Loucy (cell line): ENCODE measurements at regions not wholly inside any gene's neighbourhood (a gene's known extent, or its start where the extent isn't known, plus 50 kb on each side); places are given as distances from the start of the nearest gene placed in this dataset.

Source experiments
- H2AFZ ChIP-seq: fragments of 200-600 bp; sonication (generic); 2 replicates; pipeline ENCODE4 v1.6.0; 2016; ENCODE audit warnings: antibody characterized with exemption, mild to moderate bottlenecking, low read length, moderate library complexity
- H3F3A ChIP-seq: fragments of 200-600 bp; 2 replicates; pipeline ENCODE4 v1.6.0; 2016; ENCODE audit warnings: antibody characterized with exemption, low read depth, mild to moderate bottlenecking
- H3K27me3 ChIP-seq: fragments of 200-600 bp; sonication (generic); 2 replicates; pipeline ENCODE4 v1.6.1; 2014; ENCODE audit warnings: low read length, mild to moderate bottlenecking; ENCODE audit not compliant: insufficient read depth, poor library complexity, severe bottlenecking
- H3K36me3 ChIP-seq: fragments of 200-600 bp; sonication (generic); 2 replicates; pipeline ENCODE4 v1.6.1; 2016; ENCODE audit warnings: low read length; ENCODE audit not compliant: insufficient read depth
- H3K4me1 ChIP-seq: fragments of 200-600 bp; sonication (generic); 2 replicates; pipeline ENCODE4 v1.5.1; 2014; ENCODE audit warnings: low read length, mild to moderate bottlenecking; ENCODE audit not compliant: insufficient read depth, poor library complexity, severe bottlenecking
- H3K4me2 ChIP-seq: fragments of 200-600 bp; sonication (generic); 2 replicates; pipeline ENCODE4 v1.6.0; 2014; ENCODE audit warnings: antibody characterized with exemption, low read length, low read depth, mild to moderate bottlenecking; ENCODE audit not compliant: poor library complexity, severe bottlenecking
- H3K4me3 ChIP-seq: fragments of 200-600 bp; sonication (generic); 2 replicates; pipeline ENCODE4 v1.5.1; 2014; ENCODE audit warnings: low read length, mild to moderate bottlenecking, mixed read lengths; ENCODE audit not compliant: poor library complexity, severe bottlenecking
- H3K79me2 ChIP-seq: fragments of 200-600 bp; sonication (generic); 2 replicates; pipeline ENCODE4 v1.6.1; 2014; ENCODE audit warnings: low read length; ENCODE audit not compliant: insufficient read depth
- H3K9ac ChIP-seq: fragments of 200-600 bp; sonication (generic); 2 replicates; pipeline ENCODE4 v1.6.0; 2014; ENCODE audit warnings: mild to moderate bottlenecking, low read depth, low read length, moderate library complexity; ENCODE audit not compliant: poor library complexity, severe bottlenecking
- H3K9me2 ChIP-seq: fragments of 200-600 bp; sonication (generic); replicated peaks from 2 replicates; pipeline ENCODE4 v1.6.1; 2016; ENCODE audit warnings: low read depth, low read length, mixed read lengths
- H3K9me3 ChIP-seq: fragments of 200-600 bp; sonication (generic); 2 replicates; pipeline ENCODE4 v1.6.1; 2014; ENCODE audit warnings: mild to moderate bottlenecking, antibody characterized with exemption, low read length, low read depth; ENCODE audit not compliant: insufficient read depth
- H4K20me1 ChIP-seq: fragments of 200-600 bp; sonication (generic); 2 replicates; pipeline ENCODE4 v1.6.0; 2014; ENCODE audit warnings: antibody characterized with exemption, low read length, mild to moderate bottlenecking; ENCODE audit not compliant: insufficient read depth, poor library complexity, severe bottlenecking
- EZH2phosphoT487 ChIP-seq: fragments of 200-600 bp; IDR thresholded peaks from 2 replicates; pipeline ENCODE4 v1.6.1; 2018; ENCODE audit warnings: antibody characterized with exemption, mild to moderate bottlenecking, moderate library complexity, borderline replicate concordance
- TF ChIP-seq, protein P1 (sequence below): fragments of 200-600 bp; sonication (generic); conservative IDR thresholded peaks from 2 replicates; pipeline ENCODE4 v1.5.1; 2014; ENCODE audit warnings: mild to moderate bottlenecking, antibody characterized with exemption, low read length

GRCh38 chr6:100181309-100181708 is 187.3 kb upstream of the MCHR2 start:
- Histone ChIP-seq H3K9ac (no peak overlapping the region), H3K9me3 (no peaks in the 10 kb centered on the region), H3K4me2 (no peak overlapping the region), H3K9me2 (no peaks in the 10 kb centered on the region), H3K36me3 (no peaks in the 10 kb centered on the region), H3K79me2 (no peaks in the 10 kb centered on the region), H3K4me3 (no peak overlapping the region), H4K20me1 (no peaks in the 10 kb centered on the region), H3K27me3 (no peaks in the 10 kb centered on the region), H3K4me1 (peaks cover 48% of the 10 kb centered on the region), H2AFZ (peak overlapping the region; percentile 51; the same call in 1 of the 2 replicates), H3F3A (no peaks in the 10 kb centered on the region; the same call in 1 of the 2 replicates)
- TF ChIP-seq EZH2phosphoT487 = no peak
- TF ChIP-seq, protein P1, sequence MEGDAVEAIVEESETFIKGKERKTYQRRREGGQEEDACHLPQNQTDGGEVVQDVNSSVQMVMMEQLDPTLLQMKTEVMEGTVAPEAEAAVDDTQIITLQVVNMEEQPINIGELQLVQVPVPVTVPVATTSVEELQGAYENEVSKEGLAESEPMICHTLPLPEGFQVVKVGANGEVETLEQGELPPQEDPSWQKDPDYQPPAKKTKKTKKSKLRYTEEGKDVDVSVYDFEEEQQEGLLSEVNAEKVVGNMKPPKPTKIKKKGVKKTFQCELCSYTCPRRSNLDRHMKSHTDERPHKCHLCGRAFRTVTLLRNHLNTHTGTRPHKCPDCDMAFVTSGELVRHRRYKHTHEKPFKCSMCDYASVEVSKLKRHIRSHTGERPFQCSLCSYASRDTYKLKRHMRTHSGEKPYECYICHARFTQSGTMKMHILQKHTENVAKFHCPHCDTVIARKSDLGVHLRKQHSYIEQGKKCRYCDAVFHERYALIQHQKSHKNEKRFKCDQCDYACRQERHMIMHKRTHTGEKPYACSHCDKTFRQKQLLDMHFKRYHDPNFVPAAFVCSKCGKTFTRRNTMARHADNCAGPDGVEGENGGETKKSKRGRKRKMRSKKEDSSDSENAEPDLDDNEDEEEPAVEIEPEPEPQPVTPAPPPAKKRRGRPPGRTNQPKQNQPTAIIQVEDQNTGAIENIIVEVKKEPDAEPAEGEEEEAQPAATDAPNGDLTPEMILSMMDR = no peak

DNA sequence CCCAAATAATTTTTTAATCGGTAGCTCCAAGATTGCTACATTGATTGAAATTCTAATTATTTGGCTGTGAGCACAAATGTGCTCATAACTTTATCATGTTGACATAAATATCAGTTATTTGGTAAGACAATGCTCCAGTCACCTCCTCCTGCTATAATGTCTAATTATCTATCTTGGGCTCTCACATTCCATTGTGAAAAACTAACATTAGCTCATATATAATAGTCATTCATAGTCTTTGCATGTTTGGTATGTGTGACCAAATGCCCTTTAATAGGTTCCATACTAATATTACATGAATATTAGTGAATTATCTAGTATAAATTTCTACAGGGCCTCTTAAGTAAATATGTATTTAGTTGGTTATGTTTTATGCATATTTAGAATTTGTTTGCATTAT is 185.6 kb upstream of the MCHR2 start:
- no peak overlapping the region for H3K4me2 ChIP-seq
- no peaks in the 10 kb centered on the region for H3K9me2 ChIP-seq
- H3F3A ChIP-seq = no peaks in the 10 kb centered on the region
- no peak overlapping the region for H3K9ac ChIP-seq
- peaks cover 45% of the 10 kb centered on the region for H3K4me1 ChIP-seq
- no peak for TF ChIP-seq EZH2phosphoT487
- TF ChIP-seq, protein P1 = no peak
- no peaks in the 10 kb centered on the region for H3K79me2 ChIP-seq
- H4K20me1 ChIP-seq = no peaks in the 10 kb centered on the region
- no peaks in the 10 kb centered on the region for H3K36me3 ChIP-seq
- H3K27me3 ChIP-seq = no peaks in the 10 kb centered on the region
- H3K9me3 ChIP-seq = no peaks in the 10 kb centered on the region
- H2AFZ ChIP-seq = no peak overlapping the region
- H3K4me3 ChIP-seq = no peak overlapping the region

DNA sequence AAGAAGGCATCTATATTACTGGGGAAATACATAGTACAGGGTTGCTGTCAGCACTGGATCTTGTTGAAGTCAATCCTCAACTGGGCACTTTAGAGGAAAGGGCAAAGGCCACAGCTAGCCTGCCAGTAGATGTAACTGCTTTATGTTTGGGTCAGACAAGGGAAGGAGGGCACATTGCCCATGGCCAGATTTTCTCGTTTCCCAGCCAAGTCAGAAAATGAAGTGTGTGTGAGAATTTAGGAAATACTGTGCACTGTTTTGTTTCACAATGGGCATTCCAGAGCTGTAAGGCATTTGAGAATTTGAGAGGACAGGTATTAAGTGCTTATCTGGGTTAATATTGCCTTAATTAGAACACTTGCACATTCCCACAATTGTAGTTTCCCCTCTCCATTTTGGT is 183.9 kb upstream of the MCHR2 start:
- Histone ChIP-seq H3K9me3 (no peaks in the 10 kb centered on the region), H3F3A (no peaks in the 10 kb centered on the region), H3K9me2 (no peaks in the 10 kb centered on the region), H4K20me1 (no peaks in the 10 kb centered on the region), H3K27me3 (no peaks in the 10 kb centered on the region), H2AFZ (no peak overlapping the region; the same call in 1 of the 2 replicates), H3K4me1 (peaks cover 47% of the 10 kb centered on the region), H3K4me3 (no peak overlapping the region), H3K36me3 (no peaks in the 10 kb centered on the region), H3K9ac (no peak overlapping the region), H3K4me2 (no peak overlapping the region), H3K79me2 (no peaks in the 10 kb centered on the region)
- no peak for TF ChIP-seq EZH2phosphoT487
- TF ChIP-seq, protein P1 = no peak
